Bronchial epithelial cell (primary cell): ENCODE measurements at regions not wholly inside any gene's neighbourhood (a gene's known extent, or its start where the extent isn't known, plus 50 kb on each side); places are given as distances from the start of the nearest gene placed in this dataset.
A peak's percentile ranks its signal among the peaks of the same experiment; 100 is the strongest.
"Not testable (repeated sequence)": the region's sequence is repeated elsewhere in the genome, so short reads cannot be mapped to it uniquely, and the experiment has no call there.

Experiments used
- DNase-seq: peaks from one replicate; pipeline ENCODE4 v3.0.0-alpha.2; 2010; ENCODE audit warnings: low read depth
- FAIRE-seq: peaks from 2 replicates; lab custom pipeline; 2011; peaks lifted over from hg19 to GRCh38; lab: Jason Lieb, UNC
- H3K27me3 ChIP-seq: 2 replicates; pipeline ENCODE4 v1.5.1; 2011; ENCODE audit warnings: low read length; ENCODE audit not compliant: control insufficient read depth, insufficient read depth
- H3K36me3 ChIP-seq: 2 replicates; pipeline ENCODE4 v1.5.1; 2011; ENCODE audit warnings: low read length; ENCODE audit not compliant: control insufficient read depth, insufficient read depth
- H3K4me3 ChIP-seq: 2 replicates; pipeline ENCODE4 v1.5.1; 2011; ENCODE audit warnings: mild to moderate bottlenecking, low read depth, low read length, control low read depth
- TF ChIP-seq, protein P1 (sequence below): IDR thresholded peaks from 2 replicates; pipeline ENCODE4 v1.5.1; 2011; ENCODE audit warnings: mild to moderate bottlenecking, moderate library complexity, low read length, control low read depth, inconsistent platforms; ENCODE audit not compliant: insufficient read depth, severe bottlenecking

DNA sequence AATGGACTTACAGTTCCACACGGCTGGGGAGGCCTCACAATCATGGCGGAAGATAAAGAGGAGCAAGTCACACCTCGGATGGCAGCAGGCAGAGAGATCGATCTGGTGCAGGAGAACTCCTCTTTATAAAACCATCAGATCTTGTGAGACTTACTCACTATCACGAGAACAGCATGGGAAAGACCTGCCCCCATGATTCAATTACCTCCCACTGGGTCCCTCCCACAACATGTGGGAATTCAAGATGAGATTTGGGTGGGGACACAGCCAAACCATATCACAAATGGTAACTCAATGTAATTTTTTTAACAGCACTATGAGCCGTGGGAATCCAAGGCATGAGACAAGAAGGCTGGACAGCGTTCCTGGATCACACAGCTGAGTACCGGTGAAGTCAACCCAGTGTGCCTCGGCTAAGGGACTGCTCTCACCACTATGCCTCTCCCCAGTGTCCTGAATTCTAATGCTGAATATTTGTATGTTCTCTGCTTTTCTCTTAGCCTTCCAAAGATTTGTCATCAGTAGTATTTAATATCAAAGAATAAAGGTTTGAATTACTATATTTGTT is 84.3 kb downstream of the IRS2 start:
- DNase-seq, H3K27me3 ChIP-seq, H3K36me3 ChIP-seq, FAIRE-seq, H3K4me3 ChIP-seq: not testable (repeated sequence)

DNA sequence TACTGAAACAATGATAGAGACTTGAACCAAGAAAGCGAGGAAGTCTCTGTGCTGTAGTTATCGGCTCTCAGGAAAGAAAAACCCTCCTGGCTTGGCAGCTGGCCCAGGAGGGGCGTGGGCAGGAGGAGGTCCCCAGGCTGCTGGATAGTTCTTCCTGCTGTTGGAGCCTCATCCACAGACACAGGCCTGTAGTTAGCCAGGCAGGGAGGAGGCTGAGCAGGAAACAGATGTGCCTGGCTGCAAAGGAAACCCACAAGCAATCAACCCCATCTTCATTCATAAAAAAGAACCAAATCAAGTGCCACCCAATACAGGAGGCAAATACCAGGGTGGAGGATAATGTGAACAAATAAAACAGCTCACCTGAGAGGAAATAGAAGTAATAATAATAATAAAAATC is 86.2 kb downstream of the IRS2 start:
- Histone ChIP-seq H3K36me3 (no peaks in the 10 kb centered on the region), H3K27me3 (no peaks in the 10 kb centered on the region), H3K4me3 (no peak overlapping the region)
- TF ChIP-seq, protein P1, sequence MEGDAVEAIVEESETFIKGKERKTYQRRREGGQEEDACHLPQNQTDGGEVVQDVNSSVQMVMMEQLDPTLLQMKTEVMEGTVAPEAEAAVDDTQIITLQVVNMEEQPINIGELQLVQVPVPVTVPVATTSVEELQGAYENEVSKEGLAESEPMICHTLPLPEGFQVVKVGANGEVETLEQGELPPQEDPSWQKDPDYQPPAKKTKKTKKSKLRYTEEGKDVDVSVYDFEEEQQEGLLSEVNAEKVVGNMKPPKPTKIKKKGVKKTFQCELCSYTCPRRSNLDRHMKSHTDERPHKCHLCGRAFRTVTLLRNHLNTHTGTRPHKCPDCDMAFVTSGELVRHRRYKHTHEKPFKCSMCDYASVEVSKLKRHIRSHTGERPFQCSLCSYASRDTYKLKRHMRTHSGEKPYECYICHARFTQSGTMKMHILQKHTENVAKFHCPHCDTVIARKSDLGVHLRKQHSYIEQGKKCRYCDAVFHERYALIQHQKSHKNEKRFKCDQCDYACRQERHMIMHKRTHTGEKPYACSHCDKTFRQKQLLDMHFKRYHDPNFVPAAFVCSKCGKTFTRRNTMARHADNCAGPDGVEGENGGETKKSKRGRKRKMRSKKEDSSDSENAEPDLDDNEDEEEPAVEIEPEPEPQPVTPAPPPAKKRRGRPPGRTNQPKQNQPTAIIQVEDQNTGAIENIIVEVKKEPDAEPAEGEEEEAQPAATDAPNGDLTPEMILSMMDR, result no peak
- FAIRE-seq (no peak), DNase-seq (peak; percentile 50)

DNA sequence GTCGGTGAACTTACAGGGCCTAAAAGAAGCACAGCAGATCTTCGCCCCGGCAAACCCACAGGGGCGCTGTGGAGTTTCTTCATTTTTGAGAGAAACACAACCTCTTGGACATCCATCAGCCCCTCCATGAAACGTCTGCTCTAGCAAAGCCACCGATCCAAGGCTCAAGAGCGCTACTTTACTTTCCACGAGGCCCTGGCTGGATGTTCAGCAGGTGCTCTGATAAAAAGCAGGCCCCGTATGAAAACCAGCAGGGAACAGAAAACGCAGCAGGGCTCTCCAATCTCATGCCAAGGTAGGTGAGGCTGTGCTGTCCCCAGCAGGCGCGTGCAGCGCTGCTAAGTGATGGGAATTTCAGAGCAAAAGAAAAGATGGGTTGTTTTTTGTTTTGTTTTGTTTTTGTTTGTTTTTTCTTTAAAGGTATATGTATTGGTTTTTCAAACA is 86.7 kb downstream of the IRS2 start:
- FAIRE-seq, result no peak

DNA sequence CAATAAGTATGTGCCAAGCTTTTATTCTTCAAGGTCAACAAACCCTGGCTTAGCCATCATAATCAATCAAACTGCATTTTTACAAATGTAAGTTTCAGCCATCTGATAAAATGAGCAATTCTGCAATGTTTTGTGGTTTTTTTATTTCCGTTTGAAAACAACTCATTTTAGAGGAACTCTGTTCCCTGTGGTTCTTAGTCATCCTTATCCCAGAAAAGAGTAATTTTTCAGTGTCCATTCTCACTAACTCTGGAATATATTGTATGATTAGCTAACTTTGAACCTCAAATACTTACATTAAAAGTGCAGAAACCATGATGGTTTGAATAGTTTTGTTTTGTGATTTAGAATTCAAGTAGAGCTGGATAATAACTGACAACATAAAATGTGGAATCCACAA is 87.6 kb downstream of the IRS2 start:
- TF ChIP-seq, protein P1, result no peak
- Histone ChIP-seq H3K27me3 (no peaks in the 10 kb centered on the region), H3K4me3 (no peak overlapping the region), H3K36me3 (no peaks in the 10 kb centered on the region)
- DNase-seq (peak; percentile 12), FAIRE-seq (no peak)

More for the DNA sequence above, 86.7 kb downstream of the IRS2 start:
- H3K4me3 ChIP-seq, result no peak overlapping the region
- DNase-seq, result no peak
- H3K36me3 ChIP-seq, result no peaks in the 10 kb centered on the region
- H3K27me3 ChIP-seq, result no peaks in the 10 kb centered on the region
- TF ChIP-seq, protein P1, result no peak

DNA sequence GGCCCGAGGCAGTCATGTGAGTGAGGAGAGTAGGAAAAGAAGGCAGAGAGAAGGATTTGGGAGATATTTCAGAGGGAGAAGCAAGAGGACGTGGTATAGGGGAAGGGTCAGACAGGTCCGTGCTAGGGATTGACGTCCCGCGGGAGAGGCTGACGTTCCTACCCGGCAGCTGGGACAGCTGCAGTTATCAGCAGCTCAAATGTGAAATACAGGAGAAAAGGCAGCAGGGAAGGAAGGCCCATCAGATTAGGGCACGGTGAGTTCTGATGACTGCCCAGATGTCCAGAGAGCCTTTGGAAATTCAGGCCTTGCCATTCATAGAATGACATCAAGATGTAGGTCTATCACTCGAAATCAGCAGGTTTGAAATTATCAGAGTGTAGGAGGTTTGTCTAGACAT is 88.4 kb downstream of the IRS2 start:
- FAIRE-seq (no peak), DNase-seq (no peak)
- Histone ChIP-seq H3K4me3 (no peak overlapping the region), H3K27me3 (no peaks in the 10 kb centered on the region), H3K36me3 (no peaks in the 10 kb centered on the region)
- TF ChIP-seq, protein P1, result no peak

DNA sequence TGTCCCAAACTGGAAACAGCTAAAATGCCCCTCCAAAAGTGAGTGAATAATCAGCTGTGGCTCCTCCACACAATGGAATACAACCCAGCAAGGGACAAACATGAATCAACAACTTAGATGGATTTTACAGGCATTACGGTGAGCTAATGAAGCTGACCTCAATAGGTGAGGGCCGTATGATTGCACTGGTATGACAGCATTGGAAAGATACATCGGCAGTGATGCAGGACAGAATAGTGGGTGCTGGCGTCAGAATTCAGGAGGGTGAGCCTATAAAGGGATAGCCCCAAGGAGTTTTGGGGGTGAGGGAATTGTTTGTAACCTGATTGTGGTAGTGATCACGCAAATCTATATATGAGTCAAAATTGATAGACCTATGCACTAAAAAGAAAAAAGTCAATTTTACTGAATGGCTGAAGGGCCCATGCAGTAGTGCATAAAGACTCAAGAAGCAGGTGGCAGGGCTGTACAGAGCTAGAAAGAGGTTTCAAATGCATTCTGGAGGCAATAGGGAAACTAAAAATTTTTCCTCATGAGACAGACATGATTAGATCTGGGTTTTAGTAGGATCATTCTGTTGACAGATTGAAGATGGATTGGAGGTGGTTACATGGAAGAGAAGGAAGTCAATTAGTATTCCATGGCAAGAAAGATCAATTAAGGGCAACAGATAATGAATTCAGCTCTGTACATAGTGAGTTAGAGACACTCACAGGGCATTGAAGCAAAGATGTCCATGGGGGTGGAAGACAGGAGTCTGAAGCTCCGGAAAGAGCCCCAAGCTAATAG is 90.8 kb downstream of the IRS2 start:
- H3K36me3 ChIP-seq, result no peaks in the 10 kb centered on the region
- H3K27me3 ChIP-seq, result no peaks in the 10 kb centered on the region
- DNase-seq, result no peak
- H3K4me3 ChIP-seq, result no peak overlapping the region
- no peak for FAIRE-seq
- TF ChIP-seq, protein P1, result no peak
